Lower leg skin (tissue), 4 donors: ENCODE measurements at regions not wholly inside any gene's neighbourhood (a gene's known extent, or its start where the extent isn't known, plus 50 kb on each side); places are given as distances from the start of the nearest gene placed in this dataset.

Experiments used
- DNase-seq, 2 donors: peaks; one replicate each; pipeline ENCODE4 v3.0.0-alpha.2; 2019; ENCODE audit warnings: low spot score in 2 of 2
- H3K4me3 ChIP-seq: fragments of 200-600 bp; sonication (generic); 2 replicates; pipeline ENCODE4 v1.5.1; 2017; ENCODE audit warnings: mild to moderate bottlenecking, low read depth; ENCODE audit not compliant: poor library complexity, severe bottlenecking
- CTCF ChIP-seq, 3 donors: fragments of 450-650 bp; IDR thresholded peaks; one replicate each; pipeline ENCODE4 v1.5.1; 2016; ENCODE audit warnings: antibody characterized with exemption in 3 of 3, mild to moderate bottlenecking in 3 of 3, moderate library complexity in 2 of 3
- POLR2A ChIP-seq, 2 donors: fragments of 450-650 bp; IDR thresholded peaks; one replicate each; pipeline ENCODE4 v1.6.1; 2016 to 2017; ENCODE audit warnings: antibody characterized with exemption in 2 of 2, mild to moderate bottlenecking in 1 of 2, moderate library complexity in 1 of 2
- WGBS, 2 donors: methylation state at CpG; one replicate each; pipeline ENCODE4 v1.1.5; 2018; 5-methylcytosine and 5-hydroxymethylcytosine counted together
- intact Hi-C: fragments of 100-400 bp; cut with DNase I; formaldehyde crosslinking; loops from one replicate; pipeline ENCODE4 v1.15.0; 2023; ENCODE audit warnings: low total_unique reads

GRCh38 chr2:118493213-118493612 lies 354.2 kb downstream of the EN1 start:
- 85 to 94% methylated on average over 7 of the region's 7 CpGs for WGBS, 2 donors
- TF ChIP-seq POLR2A (IDR thresholded peaks at IDR 0.05), result no peak
- TF ChIP-seq CTCF (IDR thresholded peaks at IDR 0.05), result no peak

GRCh38 chr2:118492335-118492734 lies 355.1 kb downstream of the EN1 start:
- no peak for DNase-seq
- intact Hi-C loops, result no loop called here
- TF ChIP-seq CTCF (IDR thresholded peaks at IDR 0.05), result no peak
- no peak for TF ChIP-seq POLR2A (IDR thresholded peaks at IDR 0.05)
- no peak overlapping the region for H3K4me3 ChIP-seq

More at GRCh38 chr2:118493213-118493612, 354.2 kb downstream of the EN1 start:
- DNase-seq, result no peak
- intact Hi-C loops, result no loop called here
- H3K4me3 ChIP-seq, result no peak overlapping the region

GRCh38 chr2:118490330-118490729 lies 357.1 kb downstream of the EN1 start:
- intact Hi-C loops, result no loop called here
- WGBS, 2 donors, result 35 to 64% methylated on average over 4 of the region's 4 CpGs
- no peak overlapping the region for H3K4me3 ChIP-seq
- DNase-seq, result no peak
- no peak for TF ChIP-seq POLR2A (IDR thresholded peaks at IDR 0.05)
- no peak for TF ChIP-seq CTCF (IDR thresholded peaks at IDR 0.05)

GRCh38 chr2:118489712-118490299 lies 357.6 kb downstream of the EN1 start:
- intact Hi-C loops, result no loop called here
- WGBS, 2 donors, result 74 to 85% methylated on average over 6 of the region's 6 CpGs
- DNase-seq, result no peak
- no peak overlapping the region for H3K4me3 ChIP-seq
- TF ChIP-seq POLR2A (IDR thresholded peaks at IDR 0.05) (no peak), CTCF (IDR thresholded peaks at IDR 0.05) (no peak)

- no peak overlapping the region for H3K4me3 ChIP-seq
- intact Hi-C loops, result no loop called here
- TF ChIP-seq CTCF (IDR thresholded peaks at IDR 0.05) (no peak), POLR2A (IDR thresholded peaks at IDR 0.05) (no peak)
- DNase-seq, result no peak
- 36 to 60% methylated on average over 1 of the region's 1 CpG for WGBS, 2 donors
Observed at GRCh38 chr2:118481299-118481698, 366.1 kb downstream of the EN1 start.

- WGBS, 2 donors, result 94 to 96% methylated on average over 5 of the region's 5 CpGs
- DNase-seq, result no peak
- TF ChIP-seq CTCF (IDR thresholded peaks at IDR 0.05), result no peak
- TF ChIP-seq POLR2A (IDR thresholded peaks at IDR 0.05), result no peak
- intact Hi-C loops, result no loop called here
- no peak overlapping the region for H3K4me3 ChIP-seq
Observed at GRCh38 chr2:118479020-118479419, 368.4 kb downstream of the EN1 start.
